ENCODE measurements at regions not wholly inside any gene's neighbourhood (a gene's known extent, or its start where the extent isn't known, plus 50 kb on each side); places are given as distances from the start of the nearest gene placed in this dataset.

GRCh38 chr10:53667063-53667462, 894.5 kb upstream of the MBL2 start:
- no CpG with 5 or more reads among the region's 2 CpGs for WGBS (ENCODE audit: insufficient coverage)
- peaks cover 4% of the 10 kb centered on the region for H3K9me3 Mint-ChIP-seq (ENCODE audit: insufficient read depth)
- no peak overlapping the region for H3K27ac Mint-ChIP-seq

More at GRCh38 chr10:53667063-53667462, 894.5 kb upstream of the MBL2 start:
- ChIA-PET POLR2A (no interaction called here), CTCF (no interaction called here)
- H3K9ac ChIP-seq (ENCODE audit: low read length) = no peak overlapping the region
- no peaks in the 10 kb centered on the region for H3K4me1 ChIP-seq (ENCODE audit: control insufficient read depth in 2 of 2, insufficient read depth in 2 of 2, low read length in 2 of 2)
- no peak overlapping the region for H3K4me3 Mint-ChIP-seq
- H3K4me1 Mint-ChIP-seq = no peaks in the 10 kb centered on the region
- no peak overlapping the region for H3K27ac ChIP-seq (ENCODE audit: low read length in 2 of 2)
- H3K4me2 ChIP-seq (replicated peaks; ENCODE audit: low read depth, low read length, poor library complexity, severe bottlenecking) = no peak overlapping the region
- intact Hi-C loops (cut with micrococcal nuclease) = no loop called here
- no peaks in the 10 kb centered on the region for H3K27me3 Mint-ChIP-seq
- no peak overlapping the region for H2AFZ ChIP-seq (ENCODE audit: insufficient read depth, low read depth, low read length, poor library complexity, severe bottlenecking)
- no peaks in the 10 kb centered on the region for H3K36me3 ChIP-seq (replicated peaks in 1 of 2; ENCODE audit: control extremely low read depth in 1 of 2, control insufficient read depth in 1 of 2, extremely low read depth in 1 of 2, insufficient read depth in 2 of 2, low read length in 1 of 2)
- H3K79me2 ChIP-seq (ENCODE audit: control insufficient read depth, insufficient read depth, low read length) = no peaks in the 10 kb centered on the region
- no peaks in the 10 kb centered on the region for H4K20me1 ChIP-seq (ENCODE audit: control insufficient read depth, insufficient read depth, low read length, poor library complexity, severe bottlenecking)
- TF ChIP-seq EZH2 (IDR thresholded peaks at IDR 0.05; ENCODE audit: borderline replicate concordance, insufficient read depth, low read depth, low read length, poor library complexity, severe bottlenecking) (no peak), CTCF (IDR thresholded peaks at IDR 0.05) (no peak)
- peaks cover 0 to 13% (median 2%) of the 10 kb centered on the region in 3 donors for H3K9me3 ChIP-seq (ENCODE audit: control extremely low read depth in 1 of 3, control insufficient read depth in 2 of 3, insufficient read depth in 1 of 3, low read length in 2 of 3)
- DNase-seq (no peak), ATAC-seq (ENCODE audit: low read depth) (no peak)
- no peaks in the 10 kb centered on the region for H3K27me3 ChIP-seq (replicated peaks in 1 of 4; ENCODE audit: control extremely low read depth in 1 of 4, control insufficient read depth in 3 of 4, insufficient read depth in 4 of 4, low read length in 3 of 4)
- H3K4me3 ChIP-seq (ENCODE audit: control extremely low read depth in 1 of 5, extremely low read depth in 1 of 5, insufficient read depth in 1 of 5, low read depth in 2 of 5, low read length in 4 of 5) = no peak overlapping the region

All from B cell (primary cell).